ENCODE measurements at regions not wholly inside any gene's neighbourhood (a gene's known extent, or its start where the extent isn't known, plus 50 kb on each side); places are given as distances from the start of the nearest gene placed in this dataset.

DNA sequence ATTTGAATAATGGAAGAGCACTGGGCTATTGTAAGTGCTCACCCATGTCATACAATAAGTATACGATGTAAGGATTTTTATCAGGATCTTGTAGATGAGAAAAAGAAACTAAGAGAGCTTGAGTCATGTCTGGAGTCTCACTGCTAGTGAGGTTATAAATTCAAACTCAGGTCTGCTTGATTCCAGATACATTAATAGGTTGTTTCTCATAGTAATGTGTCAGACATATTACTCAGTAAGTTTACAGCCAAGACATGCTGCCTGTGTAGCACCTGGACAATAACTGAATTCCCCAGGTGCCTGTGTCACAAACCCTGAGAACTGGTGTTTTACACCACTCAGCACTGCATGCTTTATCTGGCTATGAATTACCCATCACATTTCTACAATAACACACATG lies 216.9 kb upstream of the LRP1B start:
- H4K20me1 ChIP-seq (ENCODE audit: insufficient read depth, low read length): no peaks in the 10 kb centered on the region
- H3K27me3 ChIP-seq (ENCODE audit: insufficient read depth, low read length): no peaks in the 10 kb centered on the region
- TF ChIP-seq, protein P1, sequence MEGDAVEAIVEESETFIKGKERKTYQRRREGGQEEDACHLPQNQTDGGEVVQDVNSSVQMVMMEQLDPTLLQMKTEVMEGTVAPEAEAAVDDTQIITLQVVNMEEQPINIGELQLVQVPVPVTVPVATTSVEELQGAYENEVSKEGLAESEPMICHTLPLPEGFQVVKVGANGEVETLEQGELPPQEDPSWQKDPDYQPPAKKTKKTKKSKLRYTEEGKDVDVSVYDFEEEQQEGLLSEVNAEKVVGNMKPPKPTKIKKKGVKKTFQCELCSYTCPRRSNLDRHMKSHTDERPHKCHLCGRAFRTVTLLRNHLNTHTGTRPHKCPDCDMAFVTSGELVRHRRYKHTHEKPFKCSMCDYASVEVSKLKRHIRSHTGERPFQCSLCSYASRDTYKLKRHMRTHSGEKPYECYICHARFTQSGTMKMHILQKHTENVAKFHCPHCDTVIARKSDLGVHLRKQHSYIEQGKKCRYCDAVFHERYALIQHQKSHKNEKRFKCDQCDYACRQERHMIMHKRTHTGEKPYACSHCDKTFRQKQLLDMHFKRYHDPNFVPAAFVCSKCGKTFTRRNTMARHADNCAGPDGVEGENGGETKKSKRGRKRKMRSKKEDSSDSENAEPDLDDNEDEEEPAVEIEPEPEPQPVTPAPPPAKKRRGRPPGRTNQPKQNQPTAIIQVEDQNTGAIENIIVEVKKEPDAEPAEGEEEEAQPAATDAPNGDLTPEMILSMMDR (IDR thresholded peaks at IDR 0.05; ENCODE audit: extremely low read depth, low read depth, low read length): no peak
- H3K4me2 ChIP-seq (ENCODE audit: insufficient read depth, low read length): no peak overlapping the region
- H3K36me3 ChIP-seq (ENCODE audit: insufficient read depth, low read length): no peaks in the 10 kb centered on the region
- no peaks in the 10 kb centered on the region for H3K4me1 ChIP-seq (ENCODE audit: insufficient read depth, low read length)
- no peaks in the 10 kb centered on the region for H3K79me2 ChIP-seq (ENCODE audit: insufficient read depth, low read length)
- H3K27ac ChIP-seq (ENCODE audit: low read depth, low read length): no peak overlapping the region
- no peak overlapping the region for H3K4me3 ChIP-seq (ENCODE audit: insufficient read depth, low read length)
- DNase-seq (ENCODE audit: insufficient read length, low spot score, missing footprints): no peak
- peaks cover 2% of the 10 kb centered on the region for H3K9me3 ChIP-seq (ENCODE audit: low read depth, low read length)
- no peak overlapping the region for H2AFZ ChIP-seq (ENCODE audit: low read length)

DNA sequence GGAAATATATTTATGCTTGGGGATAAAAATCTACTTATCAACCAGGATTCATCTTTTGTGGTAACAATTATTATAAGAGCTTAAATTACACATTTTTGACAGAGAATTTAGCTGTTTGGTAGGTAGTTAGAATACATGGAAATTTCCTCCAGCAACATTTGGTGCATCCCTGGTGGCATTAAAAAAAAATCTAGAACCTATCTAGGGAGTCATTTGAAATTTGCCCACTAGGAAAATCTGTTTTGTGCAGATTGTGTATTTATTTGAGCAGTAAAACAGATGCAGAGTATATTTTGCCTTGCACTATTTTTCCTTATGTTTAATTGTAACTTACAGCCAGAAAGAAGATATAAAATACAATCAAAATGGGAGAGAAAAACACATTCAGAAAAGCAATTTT lies 208.4 kb upstream of the LRP1B start:
- Histone ChIP-seq H2AFZ (ENCODE audit: low read length) (no peak overlapping the region), H3K79me2 (ENCODE audit: insufficient read depth, low read length) (no peaks in the 10 kb centered on the region), H3K9me3 (ENCODE audit: low read depth, low read length) (peaks cover 2% of the 10 kb centered on the region), H3K4me1 (ENCODE audit: insufficient read depth, low read length) (no peaks in the 10 kb centered on the region), H3K27me3 (ENCODE audit: insufficient read depth, low read length) (no peaks in the 10 kb centered on the region), H4K20me1 (ENCODE audit: insufficient read depth, low read length) (no peaks in the 10 kb centered on the region), H3K4me3 (ENCODE audit: insufficient read depth, low read length) (no peak overlapping the region), H3K4me2 (ENCODE audit: insufficient read depth, low read length) (no peak overlapping the region), H3K27ac (ENCODE audit: low read depth, low read length) (no peak overlapping the region), H3K36me3 (ENCODE audit: insufficient read depth, low read length) (no peaks in the 10 kb centered on the region)
- no peak for DNase-seq (ENCODE audit: insufficient read length, low spot score, missing footprints)
- TF ChIP-seq, protein P1 (IDR thresholded peaks at IDR 0.05; ENCODE audit: extremely low read depth, low read depth, low read length): no peak

DNA sequence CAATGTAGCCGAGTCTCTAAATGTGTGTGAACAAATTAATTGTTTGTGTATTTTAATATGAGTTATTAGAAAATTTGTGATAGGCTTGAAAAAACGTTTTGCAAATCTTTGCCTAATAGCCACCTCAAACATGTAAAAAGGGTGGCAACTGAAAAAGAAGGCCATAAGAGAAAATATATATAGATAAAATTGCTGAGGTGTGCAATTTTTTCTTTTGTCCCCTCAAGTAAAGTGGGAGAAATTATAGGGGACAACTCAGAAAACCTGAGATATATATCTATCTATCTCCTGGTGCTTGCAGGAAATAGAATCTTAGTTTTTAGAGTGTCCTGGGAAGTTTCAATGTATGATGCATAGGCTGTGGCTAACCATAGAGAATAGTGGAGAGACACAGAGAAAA lies 201.4 kb upstream of the LRP1B start:
- Histone ChIP-seq H3K27ac (ENCODE audit: low read depth, low read length) (no peak overlapping the region), H3K4me2 (ENCODE audit: insufficient read depth, low read length) (no peak overlapping the region), H2AFZ (ENCODE audit: low read length) (no peak overlapping the region), H4K20me1 (ENCODE audit: insufficient read depth, low read length) (no peaks in the 10 kb centered on the region), H3K9me3 (ENCODE audit: low read depth, low read length) (no peaks in the 10 kb centered on the region), H3K27me3 (ENCODE audit: insufficient read depth, low read length) (no peaks in the 10 kb centered on the region), H3K4me3 (ENCODE audit: insufficient read depth, low read length) (no peak overlapping the region), H3K36me3 (ENCODE audit: insufficient read depth, low read length) (no peaks in the 10 kb centered on the region), H3K79me2 (ENCODE audit: insufficient read depth, low read length) (no peaks in the 10 kb centered on the region), H3K4me1 (ENCODE audit: insufficient read depth, low read length) (no peaks in the 10 kb centered on the region)
- TF ChIP-seq, protein P1 (IDR thresholded peaks at IDR 0.05; ENCODE audit: extremely low read depth, low read depth, low read length): no peak
- DNase-seq (ENCODE audit: insufficient read length, low spot score, missing footprints): no peak

DNA sequence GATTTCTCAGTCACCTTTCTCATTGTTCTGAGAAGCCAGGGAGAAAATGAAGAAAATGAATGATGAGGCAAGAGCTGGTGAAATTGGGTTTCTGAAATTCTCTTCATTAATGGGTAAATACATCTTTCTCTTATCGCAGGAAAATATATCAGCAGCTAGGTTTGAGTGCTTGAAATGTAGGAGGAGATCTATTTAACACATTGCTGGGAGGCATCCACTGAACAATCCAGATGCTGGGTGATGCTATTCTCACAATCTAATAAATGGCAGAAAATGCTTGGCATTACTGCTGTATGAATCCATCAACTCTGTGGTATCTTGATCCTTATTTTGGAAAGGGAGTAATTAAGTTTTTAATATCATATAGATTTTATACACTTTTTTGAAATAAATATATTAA lies 199.6 kb upstream of the LRP1B start:
- Histone ChIP-seq H3K4me2 (ENCODE audit: insufficient read depth, low read length) (no peak overlapping the region), H2AFZ (ENCODE audit: low read length) (no peak overlapping the region), H3K27me3 (ENCODE audit: insufficient read depth, low read length) (no peaks in the 10 kb centered on the region), H3K36me3 (ENCODE audit: insufficient read depth, low read length) (no peaks in the 10 kb centered on the region), H3K4me1 (ENCODE audit: insufficient read depth, low read length) (no peaks in the 10 kb centered on the region), H3K27ac (ENCODE audit: low read depth, low read length) (no peak overlapping the region), H4K20me1 (ENCODE audit: insufficient read depth, low read length) (no peaks in the 10 kb centered on the region), H3K4me3 (ENCODE audit: insufficient read depth, low read length) (no peak overlapping the region), H3K9me3 (ENCODE audit: low read depth, low read length) (no peaks in the 10 kb centered on the region), H3K79me2 (ENCODE audit: insufficient read depth, low read length) (no peaks in the 10 kb centered on the region)
- TF ChIP-seq, protein P1 (IDR thresholded peaks at IDR 0.05; ENCODE audit: extremely low read depth, low read depth, low read length): no peak
- DNase-seq (ENCODE audit: insufficient read length, low spot score, missing footprints): no peak

Measured in osteoblast (primary cell).